Lower leg skin (tissue), 4 donors: ENCODE measurements at regions not wholly inside any gene's neighbourhood (a gene's known extent, or its start where the extent isn't known, plus 50 kb on each side); places are given as distances from the start of the nearest gene placed in this dataset.

ENCODE experiments used
- DNase-seq, 2 donors: peaks; one replicate each; pipeline ENCODE4 v3.0.0-alpha.2; 2019; ENCODE audit warnings: low spot score in 2 of 2
- H3K4me3 ChIP-seq: fragments of 200-600 bp; sonication (generic); 2 replicates; pipeline ENCODE4 v1.5.1; 2017; ENCODE audit warnings: mild to moderate bottlenecking, low read depth; ENCODE audit not compliant: poor library complexity, severe bottlenecking
- POLR2A ChIP-seq, 2 donors: fragments of 450-650 bp; IDR thresholded peaks; one replicate each; pipeline ENCODE4 v1.6.1; 2016 to 2017; ENCODE audit warnings: antibody characterized with exemption in 2 of 2, mild to moderate bottlenecking in 1 of 2, moderate library complexity in 1 of 2
- WGBS, 2 donors: methylation state at CpG; one replicate each; pipeline ENCODE4 v1.1.5; 2018; 5-methylcytosine and 5-hydroxymethylcytosine counted together
- intact Hi-C: fragments of 100-400 bp; cut with DNase I; formaldehyde crosslinking; loops from one replicate; pipeline ENCODE4 v1.15.0; 2023; ENCODE audit warnings: low total_unique reads
- TF ChIP-seq, protein P1 (sequence below), 3 donors: fragments of 450-650 bp; IDR thresholded peaks; one replicate each; pipeline ENCODE4 v1.5.1; 2016; ENCODE audit warnings: antibody characterized with exemption in 3 of 3, mild to moderate bottlenecking in 3 of 3, moderate library complexity in 2 of 3

- DNase-seq, result no peak
- TF ChIP-seq, protein P1, sequence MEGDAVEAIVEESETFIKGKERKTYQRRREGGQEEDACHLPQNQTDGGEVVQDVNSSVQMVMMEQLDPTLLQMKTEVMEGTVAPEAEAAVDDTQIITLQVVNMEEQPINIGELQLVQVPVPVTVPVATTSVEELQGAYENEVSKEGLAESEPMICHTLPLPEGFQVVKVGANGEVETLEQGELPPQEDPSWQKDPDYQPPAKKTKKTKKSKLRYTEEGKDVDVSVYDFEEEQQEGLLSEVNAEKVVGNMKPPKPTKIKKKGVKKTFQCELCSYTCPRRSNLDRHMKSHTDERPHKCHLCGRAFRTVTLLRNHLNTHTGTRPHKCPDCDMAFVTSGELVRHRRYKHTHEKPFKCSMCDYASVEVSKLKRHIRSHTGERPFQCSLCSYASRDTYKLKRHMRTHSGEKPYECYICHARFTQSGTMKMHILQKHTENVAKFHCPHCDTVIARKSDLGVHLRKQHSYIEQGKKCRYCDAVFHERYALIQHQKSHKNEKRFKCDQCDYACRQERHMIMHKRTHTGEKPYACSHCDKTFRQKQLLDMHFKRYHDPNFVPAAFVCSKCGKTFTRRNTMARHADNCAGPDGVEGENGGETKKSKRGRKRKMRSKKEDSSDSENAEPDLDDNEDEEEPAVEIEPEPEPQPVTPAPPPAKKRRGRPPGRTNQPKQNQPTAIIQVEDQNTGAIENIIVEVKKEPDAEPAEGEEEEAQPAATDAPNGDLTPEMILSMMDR (IDR thresholded peaks at IDR 0.05), result no peak
- TF ChIP-seq POLR2A (IDR thresholded peaks at IDR 0.05), result no peak
- no peak overlapping the region for H3K4me3 ChIP-seq
- intact Hi-C loops, result no loop called here
- WGBS, 2 donors, result 25 to 43% methylated on average over 3 of the region's 3 CpGs
Measured at GRCh38 chr16:9518051-9518450, 426.6 kb downstream of the HAPSTR1 start.

- 97 to 100% methylated on average over 2 of the region's 2 CpGs for WGBS, 2 donors
- intact Hi-C loops, result no loop called here
- no peak for DNase-seq
- no peak overlapping the region for H3K4me3 ChIP-seq
- TF ChIP-seq, protein P1 (IDR thresholded peaks at IDR 0.05), result no peak
- TF ChIP-seq POLR2A (IDR thresholded peaks at IDR 0.05), result no peak
Measured at GRCh38 chr16:9518581-9518980, 427.1 kb downstream of the HAPSTR1 start.

DNA sequence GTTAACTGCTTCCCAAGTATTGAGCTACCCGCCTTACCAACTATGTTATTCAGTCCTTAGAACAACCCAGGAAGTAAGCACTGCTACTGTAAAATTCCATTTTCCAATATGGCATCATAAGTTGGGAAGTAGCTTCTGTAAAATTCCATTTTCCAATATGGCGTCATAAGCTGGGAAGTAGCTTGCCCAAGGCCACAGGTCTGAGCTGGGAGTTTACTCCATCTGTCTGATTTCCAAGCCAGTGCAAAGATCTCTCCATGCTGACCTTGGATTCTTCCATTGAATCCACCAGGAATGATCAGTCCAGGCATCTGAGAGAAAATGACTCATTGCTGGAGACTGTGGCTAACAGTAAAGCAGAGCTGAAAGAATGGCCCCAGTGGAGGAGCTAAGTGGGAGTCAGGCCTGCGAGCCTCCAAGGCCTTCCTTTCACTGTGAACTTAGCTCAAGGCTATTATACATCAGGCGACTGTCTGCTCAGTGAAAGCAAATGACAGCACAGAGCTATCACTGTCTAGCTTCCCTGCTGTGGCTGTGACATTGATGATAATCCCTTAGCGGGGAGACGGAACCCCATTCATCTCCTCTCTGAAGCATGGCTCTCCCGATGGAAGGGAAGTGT, 430.4 kb downstream of the HAPSTR1 start:
- DNase-seq, result no peak
- TF ChIP-seq POLR2A (IDR thresholded peaks at IDR 0.05), result no peak
- TF ChIP-seq, protein P1 (IDR thresholded peaks at IDR 0.05), result no peak
- no peak overlapping the region for H3K4me3 ChIP-seq
- 42 to 55% methylated on average over 7 of the region's 7 CpGs for WGBS, 2 donors
- intact Hi-C loops, result no loop called here

DNA sequence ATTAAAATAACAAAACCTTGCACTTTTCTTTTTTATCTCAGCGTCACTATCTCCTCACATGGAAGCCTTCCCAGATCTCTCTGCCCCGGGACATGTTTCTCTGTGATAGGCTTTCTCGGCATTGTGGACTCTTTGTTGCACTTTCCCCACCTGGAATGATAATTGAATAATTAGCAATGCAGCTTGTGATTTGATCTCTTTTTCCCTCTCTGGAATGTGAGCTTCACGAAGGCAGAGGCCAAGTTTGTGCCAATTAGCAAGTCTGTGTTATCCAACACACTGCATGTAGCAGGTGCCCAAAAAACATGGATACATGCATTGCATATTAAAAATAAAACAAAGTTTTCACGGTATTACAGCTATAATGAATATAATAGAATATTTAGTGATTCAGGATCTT, 431.2 kb downstream of the HAPSTR1 start:
- 36 to 51% methylated on average over 5 of the region's 5 CpGs for WGBS, 2 donors

DNA sequence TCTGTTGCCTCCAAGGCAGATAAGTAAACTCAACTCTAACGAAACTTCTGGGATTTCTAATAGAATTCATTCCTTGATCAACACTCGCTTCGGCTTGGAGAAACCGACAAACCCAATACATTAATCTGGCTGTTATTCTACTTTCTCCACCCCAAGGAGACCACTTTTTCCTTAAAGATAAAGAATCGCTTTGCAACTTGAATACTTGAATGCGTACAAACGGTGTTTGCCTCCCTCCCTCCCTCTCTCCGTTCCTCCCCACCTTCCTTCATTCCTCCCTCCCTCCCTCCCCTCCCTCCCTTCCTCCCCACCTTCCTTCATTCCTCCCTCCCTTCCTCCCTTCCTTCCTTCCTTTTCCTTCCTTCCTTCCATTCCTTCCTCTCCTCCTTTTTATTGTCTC, 432.6 kb downstream of the HAPSTR1 start:
- H3K4me3 ChIP-seq, result no peak overlapping the region
- 75 to 76% methylated on average over 7 to 8 of the region's 8 CpGs for WGBS, 2 donors
- TF ChIP-seq POLR2A (IDR thresholded peaks at IDR 0.05), result no peak
- TF ChIP-seq, protein P1 (IDR thresholded peaks at IDR 0.05), result no peak
- intact Hi-C loops, result no loop called here
- no peak for DNase-seq

More for the DNA sequence above, 431.2 kb downstream of the HAPSTR1 start:
- intact Hi-C loops, result no loop called here
- DNase-seq, result no peak
- no peak overlapping the region for H3K4me3 ChIP-seq
- TF ChIP-seq, protein P1 (IDR thresholded peaks at IDR 0.05), result no peak
- no peak for TF ChIP-seq POLR2A (IDR thresholded peaks at IDR 0.05)

GRCh38 chr16:9525037-9525436, 433.6 kb downstream of the HAPSTR1 start:
- 73 to 79% methylated on average over 4 of the region's 4 CpGs for WGBS, 2 donors
- intact Hi-C loops, result no loop called here
- no peak for TF ChIP-seq POLR2A (IDR thresholded peaks at IDR 0.05)
- TF ChIP-seq, protein P1 (IDR thresholded peaks at IDR 0.05), result no peak
- no peak for DNase-seq
- H3K4me3 ChIP-seq, result no peak overlapping the region
